WTC11 (cell line): ENCODE measurements at regions not wholly inside any gene's neighbourhood (a gene's known extent, or its start where the extent isn't known, plus 50 kb on each side); places are given as distances from the start of the nearest gene placed in this dataset.

ENCODE experiments used
- MYBL2 ChIP-seq: sonication (generic); formaldehyde crosslinking; IDR thresholded peaks from 2 replicates; pipeline ENCODE4 v1.8.1; 2023; ENCODE audit warnings: mild to moderate bottlenecking, moderate library complexity, missing genetic modification reagents
- NFYB ChIP-seq: sonication (generic); formaldehyde crosslinking; conservative IDR thresholded peaks from 2 replicates; pipeline ENCODE4 v1.8.0; 2022; ENCODE audit warnings: low read depth, missing genetic modification reagents
- TCF7 ChIP-seq: sonication (generic); formaldehyde crosslinking; IDR thresholded peaks from 2 replicates; pipeline ENCODE4 v1.8.0; 2022; ENCODE audit warnings: mild to moderate bottlenecking, low read depth, missing genetic modification reagents, moderate library complexity
- ZNF281 ChIP-seq: sonication (generic); formaldehyde crosslinking; IDR thresholded peaks from 2 replicates; pipeline ENCODE4 v1.8.0; 2023; ENCODE audit warnings: mild to moderate bottlenecking, missing genetic modification reagents
- ZNF317 ChIP-seq: sonication (generic); formaldehyde crosslinking; IDR thresholded peaks from 2 replicates; pipeline ENCODE4 v1.8.1; 2023; ENCODE audit warnings: low read depth, mild to moderate bottlenecking, moderate library complexity, missing genetic modification reagents, borderline replicate concordance
- TF ChIP-seq, protein P1 (sequence below): fragments of 200-600 bp; IDR thresholded peaks from 2 replicates; pipeline ENCODE4 v1.8.0; 2022; ENCODE audit warnings: antibody characterized with exemption
- TF ChIP-seq, protein P2 (sequence below): sonication (generic); formaldehyde crosslinking; IDR thresholded peaks from 2 replicates; pipeline ENCODE4 v1.8.0; 2022; ENCODE audit warnings: mild to moderate bottlenecking, missing genetic modification reagents
- TF ChIP-seq, protein P3 (sequence below): sonication (generic); formaldehyde crosslinking; conservative IDR thresholded peaks from 2 replicates; pipeline ENCODE4 v1.8.1; 2023; ENCODE audit warnings: mild to moderate bottlenecking, low read depth, missing genetic modification reagents, moderate library complexity

GRCh38 chr7:119969763-119970162, 303.2 kb upstream of the KCND2 start:
- TF ChIP-seq, protein P1, sequence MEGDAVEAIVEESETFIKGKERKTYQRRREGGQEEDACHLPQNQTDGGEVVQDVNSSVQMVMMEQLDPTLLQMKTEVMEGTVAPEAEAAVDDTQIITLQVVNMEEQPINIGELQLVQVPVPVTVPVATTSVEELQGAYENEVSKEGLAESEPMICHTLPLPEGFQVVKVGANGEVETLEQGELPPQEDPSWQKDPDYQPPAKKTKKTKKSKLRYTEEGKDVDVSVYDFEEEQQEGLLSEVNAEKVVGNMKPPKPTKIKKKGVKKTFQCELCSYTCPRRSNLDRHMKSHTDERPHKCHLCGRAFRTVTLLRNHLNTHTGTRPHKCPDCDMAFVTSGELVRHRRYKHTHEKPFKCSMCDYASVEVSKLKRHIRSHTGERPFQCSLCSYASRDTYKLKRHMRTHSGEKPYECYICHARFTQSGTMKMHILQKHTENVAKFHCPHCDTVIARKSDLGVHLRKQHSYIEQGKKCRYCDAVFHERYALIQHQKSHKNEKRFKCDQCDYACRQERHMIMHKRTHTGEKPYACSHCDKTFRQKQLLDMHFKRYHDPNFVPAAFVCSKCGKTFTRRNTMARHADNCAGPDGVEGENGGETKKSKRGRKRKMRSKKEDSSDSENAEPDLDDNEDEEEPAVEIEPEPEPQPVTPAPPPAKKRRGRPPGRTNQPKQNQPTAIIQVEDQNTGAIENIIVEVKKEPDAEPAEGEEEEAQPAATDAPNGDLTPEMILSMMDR: no peak
- no peak for TF ChIP-seq ZNF281 (CRISPR knock-in tag)
- TF ChIP-seq, protein P2, sequence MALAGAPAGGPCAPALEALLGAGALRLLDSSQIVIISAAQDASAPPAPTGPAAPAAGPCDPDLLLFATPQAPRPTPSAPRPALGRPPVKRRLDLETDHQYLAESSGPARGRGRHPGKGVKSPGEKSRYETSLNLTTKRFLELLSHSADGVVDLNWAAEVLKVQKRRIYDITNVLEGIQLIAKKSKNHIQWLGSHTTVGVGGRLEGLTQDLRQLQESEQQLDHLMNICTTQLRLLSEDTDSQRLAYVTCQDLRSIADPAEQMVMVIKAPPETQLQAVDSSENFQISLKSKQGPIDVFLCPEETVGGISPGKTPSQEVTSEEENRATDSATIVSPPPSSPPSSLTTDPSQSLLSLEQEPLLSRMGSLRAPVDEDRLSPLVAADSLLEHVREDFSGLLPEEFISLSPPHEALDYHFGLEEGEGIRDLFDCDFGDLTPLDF (CRISPR knock-in tag): no peak
- no peak for TF ChIP-seq ZNF317
- TF ChIP-seq TCF7: no peak
- no peak for TF ChIP-seq MYBL2
- TF ChIP-seq NFYB (CRISPR knock-in tag): no peak
- TF ChIP-seq, protein P3, sequence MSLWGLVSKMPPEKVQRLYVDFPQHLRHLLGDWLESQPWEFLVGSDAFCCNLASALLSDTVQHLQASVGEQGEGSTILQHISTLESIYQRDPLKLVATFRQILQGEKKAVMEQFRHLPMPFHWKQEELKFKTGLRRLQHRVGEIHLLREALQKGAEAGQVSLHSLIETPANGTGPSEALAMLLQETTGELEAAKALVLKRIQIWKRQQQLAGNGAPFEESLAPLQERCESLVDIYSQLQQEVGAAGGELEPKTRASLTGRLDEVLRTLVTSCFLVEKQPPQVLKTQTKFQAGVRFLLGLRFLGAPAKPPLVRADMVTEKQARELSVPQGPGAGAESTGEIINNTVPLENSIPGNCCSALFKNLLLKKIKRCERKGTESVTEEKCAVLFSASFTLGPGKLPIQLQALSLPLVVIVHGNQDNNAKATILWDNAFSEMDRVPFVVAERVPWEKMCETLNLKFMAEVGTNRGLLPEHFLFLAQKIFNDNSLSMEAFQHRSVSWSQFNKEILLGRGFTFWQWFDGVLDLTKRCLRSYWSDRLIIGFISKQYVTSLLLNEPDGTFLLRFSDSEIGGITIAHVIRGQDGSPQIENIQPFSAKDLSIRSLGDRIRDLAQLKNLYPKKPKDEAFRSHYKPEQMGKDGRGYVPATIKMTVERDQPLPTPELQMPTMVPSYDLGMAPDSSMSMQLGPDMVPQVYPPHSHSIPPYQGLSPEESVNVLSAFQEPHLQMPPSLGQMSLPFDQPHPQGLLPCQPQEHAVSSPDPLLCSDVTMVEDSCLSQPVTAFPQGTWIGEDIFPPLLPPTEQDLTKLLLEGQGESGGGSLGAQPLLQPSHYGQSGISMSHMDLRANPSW (CRISPR knock-in tag): no peak
